Activated B cell treated with CpG ODN at 0.5 μM for 24 hours (primary cell): ENCODE measurements at regions not wholly inside any gene's neighbourhood (a gene's known extent, or its start where the extent isn't known, plus 50 kb on each side); places are given as distances from the start of the nearest gene placed in this dataset.

Experiments
- ATAC-seq: fragments of 200-7000 bp; cut with Tn5 transposase; one replicate; pipeline ENCODE4 v1.10.0; 2021; ENCODE audit warnings: low read depth, mild to moderate bottlenecking, moderate library complexity
- CTCF ChIA-PET: fragments of 350-600 bp; sonication (Branson Sonifier 250); formaldehyde crosslinking; loops from one replicate; lab custom pipeline; 2021; ENCODE audit warnings: antibody characterized with exemption; lab: Charles Lee
- POLR2A ChIA-PET: fragments of 350-600 bp; sonication (Branson Sonifier 250); formaldehyde crosslinking; loops from one replicate; lab custom pipeline; 2021; ENCODE audit warnings: antibody characterized with exemption; lab: Charles Lee
- DNase-seq: peaks from one replicate; pipeline ENCODE4 v3.0.0; 2022
- H3K27ac Mint-ChIP-seq: one replicate; pipeline ENCODE4 v1.8.0; 2020; ENCODE audit warnings: mixed read lengths
- H3K27me3 Mint-ChIP-seq: one replicate; pipeline ENCODE4 v1.8.0; 2021; ENCODE audit warnings: mixed read lengths
- H3K36me3 Mint-ChIP-seq: one replicate; pipeline ENCODE4 v1.8.0; 2021; ENCODE audit warnings: low read depth, mixed read lengths
- H3K4me1 Mint-ChIP-seq: one replicate; pipeline ENCODE4 v1.8.0; 2021; ENCODE audit warnings: mixed read lengths
- H3K4me3 Mint-ChIP-seq: one replicate; pipeline ENCODE4 v1.8.0; 2020; ENCODE audit warnings: mild to moderate bottlenecking, mixed read lengths
- H3K9me3 Mint-ChIP-seq: one replicate; pipeline ENCODE4 v1.8.0; 2020; ENCODE audit warnings: mixed read lengths
- intact Hi-C: fragments of 100-400 bp; cut with micrococcal nuclease; formaldehyde crosslinking; loops from one replicate; pipeline ENCODE4 v1.15.1; 2024
- TF ChIP-seq, protein P1 (sequence below): fragments of 200-600 bp; IDR thresholded peaks from one replicate; pipeline ENCODE4 v1.8.0; 2022; ENCODE audit warnings: antibody characterized with exemption, mild to moderate bottlenecking

DNA sequence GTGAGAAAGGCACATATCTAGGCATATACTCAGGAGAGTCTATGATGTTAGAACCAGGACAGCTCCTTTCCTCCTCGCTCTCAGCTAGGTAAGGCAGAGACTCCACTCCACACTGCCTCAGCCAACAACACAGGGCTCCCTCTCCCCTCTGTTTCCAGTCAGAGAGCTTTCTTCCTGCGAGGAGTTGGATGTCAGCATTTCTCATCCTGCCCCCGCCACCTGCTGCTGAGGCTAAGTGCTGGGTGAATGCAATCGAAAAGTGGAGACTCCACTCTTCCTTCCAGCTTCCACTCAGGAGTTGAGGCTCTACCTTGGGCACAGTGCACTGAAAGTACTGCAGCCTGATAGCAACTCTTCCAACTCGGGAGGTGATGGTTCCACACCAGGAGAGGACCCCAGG lies 177.2 kb upstream of the RAB6C start:
- TF ChIP-seq, protein P1, sequence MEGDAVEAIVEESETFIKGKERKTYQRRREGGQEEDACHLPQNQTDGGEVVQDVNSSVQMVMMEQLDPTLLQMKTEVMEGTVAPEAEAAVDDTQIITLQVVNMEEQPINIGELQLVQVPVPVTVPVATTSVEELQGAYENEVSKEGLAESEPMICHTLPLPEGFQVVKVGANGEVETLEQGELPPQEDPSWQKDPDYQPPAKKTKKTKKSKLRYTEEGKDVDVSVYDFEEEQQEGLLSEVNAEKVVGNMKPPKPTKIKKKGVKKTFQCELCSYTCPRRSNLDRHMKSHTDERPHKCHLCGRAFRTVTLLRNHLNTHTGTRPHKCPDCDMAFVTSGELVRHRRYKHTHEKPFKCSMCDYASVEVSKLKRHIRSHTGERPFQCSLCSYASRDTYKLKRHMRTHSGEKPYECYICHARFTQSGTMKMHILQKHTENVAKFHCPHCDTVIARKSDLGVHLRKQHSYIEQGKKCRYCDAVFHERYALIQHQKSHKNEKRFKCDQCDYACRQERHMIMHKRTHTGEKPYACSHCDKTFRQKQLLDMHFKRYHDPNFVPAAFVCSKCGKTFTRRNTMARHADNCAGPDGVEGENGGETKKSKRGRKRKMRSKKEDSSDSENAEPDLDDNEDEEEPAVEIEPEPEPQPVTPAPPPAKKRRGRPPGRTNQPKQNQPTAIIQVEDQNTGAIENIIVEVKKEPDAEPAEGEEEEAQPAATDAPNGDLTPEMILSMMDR = no peak
- no peak for ATAC-seq
- intact Hi-C loops = no loop called here
- H3K36me3 Mint-ChIP-seq = no peaks in the 10 kb centered on the region
- ChIA-PET POLR2A (no interaction called here), CTCF (no interaction called here)
- H3K27ac Mint-ChIP-seq = no peak overlapping the region
- H3K27me3 Mint-ChIP-seq = no peaks in the 10 kb centered on the region
- DNase-seq = no peak
- H3K4me1 Mint-ChIP-seq = no peaks in the 10 kb centered on the region
- H3K4me3 Mint-ChIP-seq = no peak overlapping the region
- H3K9me3 Mint-ChIP-seq = no peaks in the 10 kb centered on the region

DNA sequence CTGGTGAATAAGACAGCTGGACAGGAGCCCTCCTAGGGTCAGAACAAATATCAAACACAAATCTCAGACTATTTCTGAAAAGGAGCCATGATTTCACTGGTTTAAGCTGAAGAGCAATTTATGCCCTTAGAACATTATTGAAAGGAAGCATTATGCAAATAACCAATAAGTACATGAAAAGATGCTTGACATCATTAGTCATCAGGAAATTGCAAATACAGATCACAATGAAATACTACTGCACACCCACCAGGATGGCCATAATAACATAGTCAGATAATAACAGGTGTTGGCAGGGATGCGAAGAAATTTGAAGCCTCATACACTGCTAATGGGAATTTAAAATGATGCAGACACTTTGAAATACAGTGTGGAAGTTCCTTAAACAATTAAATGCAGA lies 176.4 kb upstream of the RAB6C start:
- TF ChIP-seq, protein P1 = no peak
- ChIA-PET POLR2A (no interaction called here), CTCF (no interaction called here)
- H3K36me3 Mint-ChIP-seq = no peaks in the 10 kb centered on the region
- intact Hi-C loops = no loop called here
- H3K4me1 Mint-ChIP-seq = no peaks in the 10 kb centered on the region
- H3K4me3 Mint-ChIP-seq = no peak overlapping the region
- no peak for DNase-seq
- H3K27ac Mint-ChIP-seq = no peak overlapping the region
- no peak for ATAC-seq
- H3K9me3 Mint-ChIP-seq = no peaks in the 10 kb centered on the region
- peaks cover under 1% of the 10 kb centered on the region for H3K27me3 Mint-ChIP-seq

DNA sequence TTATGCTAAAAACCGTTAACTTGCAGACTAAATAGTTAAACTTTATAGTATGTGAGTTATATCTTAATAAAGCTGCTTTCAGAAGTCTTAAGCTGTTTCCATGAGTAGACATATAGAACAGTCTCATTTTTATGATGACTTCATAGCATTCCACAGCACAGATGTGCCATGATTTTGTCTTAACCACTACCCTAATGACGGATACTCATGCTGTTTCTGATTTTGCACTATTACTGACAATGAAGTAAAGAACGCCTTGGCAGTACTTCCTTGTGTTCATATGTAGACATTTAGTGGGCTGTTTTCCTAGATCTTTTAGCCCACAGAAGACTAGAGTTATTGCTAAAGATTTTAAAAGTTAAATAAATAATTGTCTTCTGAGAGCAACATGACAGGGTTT lies 175.6 kb upstream of the RAB6C start:
- no peaks in the 10 kb centered on the region for H3K9me3 Mint-ChIP-seq
- no peak overlapping the region for H3K27ac Mint-ChIP-seq

DNA sequence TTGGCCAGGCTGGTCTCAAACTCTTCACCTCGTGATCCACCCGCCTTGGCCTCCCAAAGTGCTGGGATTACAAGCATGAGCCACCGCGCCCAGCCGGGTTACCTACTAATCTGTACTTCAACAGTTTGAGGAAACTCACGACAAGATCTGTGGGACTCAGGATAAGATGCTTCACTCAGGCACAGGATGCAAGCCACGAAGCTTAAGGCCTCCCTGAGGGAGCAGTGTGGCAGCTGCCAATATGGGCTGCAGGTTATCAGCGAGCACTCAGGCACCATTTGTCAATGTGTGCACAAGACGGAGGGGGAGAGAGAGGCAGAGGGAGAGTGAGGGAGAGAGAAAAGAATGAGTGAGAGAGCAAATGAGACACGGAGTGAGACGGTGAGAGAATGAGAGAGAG lies 173.6 kb upstream of the RAB6C start:
- peaks cover 5% of the 10 kb centered on the region for H3K27me3 Mint-ChIP-seq
- CTCF ChIA-PET = no interaction called here

More for the DNA sequence above, 175.6 kb upstream of the RAB6C start:
- POLR2A ChIA-PET = no interaction called here
- Mint-ChIP-seq H3K27me3 (peaks cover 1% of the 10 kb centered on the region), H3K4me1 (no peaks in the 10 kb centered on the region), H3K4me3 (no peak overlapping the region), H3K36me3 (no peaks in the 10 kb centered on the region)
- DNase-seq (no peak), ATAC-seq (no peak)
- TF ChIP-seq, protein P1 = no peak
- intact Hi-C loops = no loop called here
- CTCF ChIA-PET = no interaction called here

DNA sequence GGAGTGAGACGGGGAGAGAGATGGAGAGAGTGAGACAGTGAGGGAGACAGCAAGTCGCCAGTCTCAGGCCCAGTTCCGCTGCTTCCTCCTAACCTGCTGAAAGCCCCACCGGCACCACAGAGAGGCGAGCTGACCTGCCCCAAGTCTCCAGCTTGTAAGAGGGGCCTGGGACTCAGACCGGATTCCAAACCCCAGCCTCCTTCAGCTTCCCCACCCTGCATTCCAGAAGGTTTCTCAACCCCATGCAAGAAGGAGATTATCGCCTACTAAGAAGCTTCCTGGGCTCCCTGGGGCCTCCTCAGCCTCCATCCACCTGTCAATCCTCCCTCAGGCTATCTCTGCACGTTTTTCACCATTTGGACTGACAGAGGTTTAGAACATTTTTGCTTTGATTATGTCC lies 173.1 kb upstream of the RAB6C start:
- Mint-ChIP-seq H3K27ac (no peak overlapping the region), H3K4me1 (no peaks in the 10 kb centered on the region), H3K4me3 (no peak overlapping the region), H3K9me3 (no peaks in the 10 kb centered on the region), H3K36me3 (no peaks in the 10 kb centered on the region), H3K27me3 (peaks cover 9% of the 10 kb centered on the region)
- intact Hi-C loops = no loop called here
- ChIA-PET POLR2A (no interaction called here), CTCF (no interaction called here)
- TF ChIP-seq, protein P1 = no peak
- ATAC-seq (no peak), DNase-seq (no peak)

More for the DNA sequence above, 173.6 kb upstream of the RAB6C start:
- Mint-ChIP-seq H3K4me1 (no peaks in the 10 kb centered on the region), H3K36me3 (no peaks in the 10 kb centered on the region), H3K27ac (no peak overlapping the region), H3K4me3 (no peak overlapping the region), H3K9me3 (no peaks in the 10 kb centered on the region)
- TF ChIP-seq, protein P1 = no peak
- intact Hi-C loops = no loop called here
- DNase-seq (no peak), ATAC-seq (no peak)
- POLR2A ChIA-PET = no interaction called here
